HG02981 (cell line): ENCODE measurements at regions not wholly inside any gene's neighbourhood (a gene's known extent, or its start where the extent isn't known, plus 50 kb on each side); places are given as distances from the start of the nearest gene placed in this dataset.
"Not testable (repeated sequence)": the region's sequence is repeated elsewhere in the genome, so short reads cannot be mapped to it uniquely, and the experiment has no call there.

Source experiments
- ATAC-seq: cut with Tn5 transposase; IDR thresholded peaks from one replicate; pipeline ENCODE4 v1.9.1; 2021; ENCODE audit warnings: mild to moderate bottlenecking, moderate library complexity; ENCODE audit not compliant: unreplicated experiment

- ATAC-seq, result no peak
Measured at GRCh38 chr20:4441871-4442270, 192.8 kb upstream of the ADRA1D start.

- no peak for ATAC-seq
Measured at GRCh38 chr20:4441191-4441590, 192.1 kb upstream of the ADRA1D start.

GRCh38 chr20:4439461-4439860 is 190.4 kb upstream of the ADRA1D start:
- ATAC-seq, result no peak

GRCh38 chr20:4437131-4437530 is 188.0 kb upstream of the ADRA1D start:
- ATAC-seq, result no peak

DNA sequence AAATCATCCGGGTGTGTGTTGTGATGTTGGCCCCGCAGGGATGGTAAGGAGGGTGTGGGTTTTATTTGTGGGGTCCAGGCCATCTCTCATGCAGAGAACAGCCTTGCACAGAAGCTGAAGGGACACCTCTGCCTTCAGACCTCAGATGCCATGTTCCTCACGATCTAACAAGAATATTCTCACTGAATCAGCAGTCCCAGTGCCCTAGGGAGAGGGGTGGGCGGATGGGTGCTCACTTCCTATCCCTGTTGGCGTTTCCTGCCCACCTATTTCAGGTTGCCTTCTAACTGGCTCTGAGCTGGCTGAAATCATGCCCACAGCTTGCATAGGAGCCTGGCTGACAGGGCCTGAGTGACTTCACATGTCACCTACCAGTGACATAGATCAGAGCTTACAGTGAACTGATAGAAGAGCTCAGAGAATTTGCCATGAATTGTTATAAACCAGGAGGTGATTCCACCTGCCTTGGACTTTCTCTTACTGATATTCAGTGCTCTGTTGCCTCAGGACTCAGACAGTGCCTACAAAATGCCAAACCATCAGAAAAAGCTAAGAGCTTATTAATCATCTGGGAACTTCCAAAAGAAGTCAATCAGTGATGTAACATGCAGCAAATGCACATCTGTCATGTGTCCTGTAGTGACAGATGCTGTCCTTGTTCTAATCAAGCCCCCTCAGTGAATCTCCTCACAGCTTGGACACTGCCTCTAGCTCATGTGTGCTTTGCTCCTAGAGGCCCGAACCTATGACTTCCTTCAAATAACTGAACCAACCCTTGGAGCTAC is 186.8 kb upstream of the ADRA1D start:
- no peak for ATAC-seq

DNA sequence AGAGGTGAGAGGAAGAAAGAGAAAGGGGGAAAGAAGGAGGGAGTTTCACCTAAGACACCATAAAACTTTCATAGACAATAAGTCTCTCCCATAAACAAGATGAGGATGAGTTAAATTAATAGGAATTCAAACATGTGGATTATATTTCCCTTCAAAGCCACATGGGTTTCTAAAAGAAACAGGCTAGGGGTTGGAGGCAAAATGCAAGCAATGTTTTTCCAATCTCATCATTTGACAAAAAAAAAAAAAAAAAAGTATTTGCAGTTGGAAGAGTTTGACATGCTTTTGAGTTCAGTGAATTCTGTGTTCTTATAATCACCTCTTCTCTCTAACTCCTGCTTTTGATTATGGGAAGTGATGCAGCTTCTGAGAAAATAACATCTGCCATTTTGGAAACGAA is 186.1 kb upstream of the ADRA1D start:
- ATAC-seq, result no peak

GRCh38 chr20:4434681-4435080 is 185.6 kb upstream of the ADRA1D start:
- no peak for ATAC-seq

GRCh38 chr20:4431446-4431845 is 182.4 kb upstream of the ADRA1D start:
- no peak for ATAC-seq

DNA sequence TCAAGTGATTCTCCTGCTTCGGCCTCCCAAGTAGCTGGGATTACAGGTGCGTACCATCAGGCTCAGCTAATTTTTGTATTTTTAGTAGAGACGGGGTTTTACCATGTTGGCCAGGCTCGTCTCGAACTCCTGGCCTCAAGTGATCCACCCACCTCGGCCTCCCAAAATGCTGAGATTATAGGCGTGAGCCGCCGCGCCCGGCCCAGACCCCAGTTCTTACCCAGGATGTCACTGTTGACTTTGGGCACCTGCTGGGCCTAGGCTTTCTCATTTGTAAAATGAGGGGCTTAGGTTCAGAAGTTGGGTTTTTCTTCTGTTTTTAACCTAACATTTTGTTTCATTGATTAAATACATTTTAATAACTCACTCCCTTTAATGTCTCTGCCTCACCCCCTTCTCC is 181.7 kb upstream of the ADRA1D start:
- ATAC-seq, result not testable (repeated sequence)

GRCh38 chr20:4427940-4428586 is 179.0 kb upstream of the ADRA1D start:
- no peak for ATAC-seq

- no peak for ATAC-seq
Measured at GRCh38 chr20:4418141-4418540, 169.1 kb upstream of the ADRA1D start.

DNA sequence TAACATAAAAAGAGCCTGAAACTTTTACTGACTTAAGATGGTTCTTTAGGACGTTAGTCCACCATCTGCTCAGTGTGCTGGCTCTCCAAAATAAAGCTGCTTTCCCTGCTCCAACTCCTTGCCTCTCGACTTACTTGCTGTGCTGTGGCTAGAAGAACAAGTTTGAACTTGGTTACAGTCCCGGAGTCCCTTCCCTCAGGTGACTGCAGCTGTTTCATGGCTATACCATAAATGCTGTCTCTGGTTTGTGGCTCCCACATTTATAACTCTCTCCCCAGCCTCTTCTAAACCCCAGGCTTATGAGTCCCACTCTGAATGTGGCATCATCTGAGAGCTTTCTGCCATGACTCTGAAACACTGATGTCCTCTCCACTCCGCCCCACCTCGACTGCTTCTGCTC is 166.2 kb upstream of the ADRA1D start:
- ATAC-seq, result no peak

GRCh38 chr20:4413314-4414049 is 164.4 kb upstream of the ADRA1D start:
- no peak for ATAC-seq

GRCh38 chr20:4412216-4412615 is 163.1 kb upstream of the ADRA1D start:
- ATAC-seq, result no peak

DNA sequence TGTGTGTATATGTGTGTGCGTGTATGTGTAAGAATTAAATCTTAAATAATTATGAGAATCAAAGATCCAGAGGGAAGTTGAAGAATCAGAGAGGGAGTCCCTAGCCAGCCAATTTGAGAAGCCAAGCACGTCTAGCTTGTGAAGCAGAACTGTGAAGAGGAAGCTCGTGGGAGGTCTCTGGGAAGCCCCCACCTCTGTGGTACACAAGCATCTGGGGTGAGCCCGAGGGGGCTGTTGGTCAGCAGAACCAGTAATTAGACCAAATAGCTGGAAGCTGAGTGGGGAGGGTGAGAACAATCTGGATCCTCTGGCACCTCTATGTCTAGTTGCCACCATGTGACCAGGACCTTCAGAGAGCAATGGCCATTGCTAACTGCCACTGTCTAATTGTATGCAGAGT is 162.7 kb upstream of the ADRA1D start:
- no peak for ATAC-seq

- no peak for ATAC-seq
Measured at GRCh38 chr20:4406627-4407026, 157.5 kb upstream of the ADRA1D start.

DNA sequence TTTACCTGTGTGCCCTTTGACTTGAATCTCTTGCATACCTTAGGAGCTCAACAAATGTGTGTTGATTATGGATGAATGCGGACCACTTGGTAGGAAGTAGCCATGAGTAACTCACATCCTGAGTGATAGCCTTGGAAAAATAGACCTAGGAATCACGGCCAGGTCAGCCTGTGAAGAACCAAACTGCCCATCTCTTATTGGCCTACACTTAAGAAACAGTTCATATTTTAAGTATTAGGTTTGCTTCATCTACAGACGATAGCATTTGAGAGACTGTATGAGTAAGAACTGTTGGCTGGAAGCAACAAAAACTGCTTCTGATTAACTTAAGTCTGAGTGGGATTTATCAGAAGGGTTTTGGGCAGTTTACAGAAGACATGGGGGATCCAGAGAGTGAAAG is 152.5 kb upstream of the ADRA1D start:
- ATAC-seq, result no peak

DNA sequence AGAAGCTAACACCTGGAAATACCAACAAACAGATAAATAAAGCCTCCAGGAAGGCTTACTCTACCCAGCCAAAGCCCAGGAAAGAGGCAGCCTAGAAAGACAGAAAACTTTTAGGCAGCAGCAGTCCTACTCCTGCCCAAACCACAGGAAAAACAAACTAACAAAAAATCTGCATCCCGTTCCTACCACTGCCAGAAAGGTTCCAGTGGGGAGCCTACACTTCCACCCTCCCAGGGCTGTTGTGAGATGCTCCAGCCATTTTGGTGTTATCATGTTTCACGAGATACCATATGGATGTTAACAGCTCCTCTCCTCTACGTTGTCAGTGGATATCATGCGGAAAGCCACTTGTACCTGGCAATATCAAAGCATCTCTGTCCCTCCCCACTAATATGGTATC is 135.9 kb upstream of the ADRA1D start:
- no peak for ATAC-seq

- no peak for ATAC-seq
Measured at GRCh38 chr20:4383961-4384360, 134.9 kb upstream of the ADRA1D start.

DNA sequence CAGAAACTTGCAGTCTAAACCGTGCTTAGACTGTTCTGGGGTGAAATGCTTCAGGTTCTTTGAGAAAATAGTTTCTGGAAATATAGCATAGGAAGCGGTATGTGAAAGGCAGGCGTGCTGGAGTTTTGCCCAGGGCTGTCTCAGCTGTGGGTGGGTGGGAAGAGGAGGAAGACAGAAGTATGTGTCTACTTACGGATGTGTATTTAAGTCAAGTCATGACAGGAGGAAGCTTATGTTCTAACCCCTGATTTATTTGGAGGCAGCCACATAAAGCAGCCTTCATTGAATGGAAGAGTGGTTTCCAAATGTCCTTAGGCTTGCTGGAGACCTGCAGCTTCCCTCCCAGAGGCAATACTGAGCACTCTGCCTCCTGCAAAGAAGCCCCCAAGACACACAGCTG is 126.8 kb upstream of the ADRA1D start:
- no peak for ATAC-seq

GRCh38 chr20:4373454-4373853 is 124.4 kb upstream of the ADRA1D start:
- no peak for ATAC-seq
